Peyer's patch (tissue), 4 donors: ENCODE measurements at regions not wholly inside any gene's neighbourhood (a gene's known extent, or its start where the extent isn't known, plus 50 kb on each side); places are given as distances from the start of the nearest gene placed in this dataset.

Experiments used
- POLR2A ChIP-seq, 2 donors: fragments of 450-650 bp; IDR thresholded peaks; one replicate each; pipeline ENCODE4 v1.5.1; 2017; ENCODE audit warnings: antibody characterized with exemption in 2 of 2, mild to moderate bottlenecking in 2 of 2, moderate library complexity in 2 of 2
- TF ChIP-seq, protein P1 (sequence below), 6 experiments: fragments of 450-650 bp in 4 of 6; fragments of 200-600 bp in 2 of 6; sonication (generic) in 1 of 6; IDR thresholded peaks; one replicate each; pipeline ENCODE4 v1.5.1; 2017 to 2019; ENCODE audit warnings: antibody characterized with exemption in 6 of 6, mild to moderate bottlenecking in 3 of 6, moderate library complexity in 1 of 6

DNA sequence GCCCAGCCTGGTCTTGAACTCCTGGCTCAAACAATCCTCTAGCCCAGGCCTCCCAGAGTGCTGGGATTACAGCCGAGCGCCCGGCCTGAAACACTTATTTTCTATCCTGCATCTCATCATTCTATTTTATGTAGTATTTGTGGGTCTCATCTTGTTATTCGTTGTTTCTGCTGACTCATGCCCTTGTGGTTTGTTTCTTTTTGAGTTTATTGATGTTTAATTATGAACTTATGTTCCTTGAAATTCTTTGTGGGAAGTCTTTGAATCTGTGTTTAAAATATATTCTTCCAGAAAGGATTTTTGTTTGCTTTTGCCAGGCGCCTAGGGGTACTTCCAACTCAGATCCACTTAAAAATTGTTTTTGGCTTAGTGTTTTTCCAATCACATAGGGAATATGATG lies 78.3 kb upstream of the C15orf39 start:
- TF ChIP-seq POLR2A (IDR thresholded peaks at IDR 0.05) = no peak
- TF ChIP-seq, protein P1, sequence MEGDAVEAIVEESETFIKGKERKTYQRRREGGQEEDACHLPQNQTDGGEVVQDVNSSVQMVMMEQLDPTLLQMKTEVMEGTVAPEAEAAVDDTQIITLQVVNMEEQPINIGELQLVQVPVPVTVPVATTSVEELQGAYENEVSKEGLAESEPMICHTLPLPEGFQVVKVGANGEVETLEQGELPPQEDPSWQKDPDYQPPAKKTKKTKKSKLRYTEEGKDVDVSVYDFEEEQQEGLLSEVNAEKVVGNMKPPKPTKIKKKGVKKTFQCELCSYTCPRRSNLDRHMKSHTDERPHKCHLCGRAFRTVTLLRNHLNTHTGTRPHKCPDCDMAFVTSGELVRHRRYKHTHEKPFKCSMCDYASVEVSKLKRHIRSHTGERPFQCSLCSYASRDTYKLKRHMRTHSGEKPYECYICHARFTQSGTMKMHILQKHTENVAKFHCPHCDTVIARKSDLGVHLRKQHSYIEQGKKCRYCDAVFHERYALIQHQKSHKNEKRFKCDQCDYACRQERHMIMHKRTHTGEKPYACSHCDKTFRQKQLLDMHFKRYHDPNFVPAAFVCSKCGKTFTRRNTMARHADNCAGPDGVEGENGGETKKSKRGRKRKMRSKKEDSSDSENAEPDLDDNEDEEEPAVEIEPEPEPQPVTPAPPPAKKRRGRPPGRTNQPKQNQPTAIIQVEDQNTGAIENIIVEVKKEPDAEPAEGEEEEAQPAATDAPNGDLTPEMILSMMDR (IDR thresholded peaks at IDR 0.05) = no peak
